NCI-H187 (cell line): ENCODE measurements at regions not wholly inside any gene's neighbourhood (a gene's known extent, or its start where the extent isn't known, plus 50 kb on each side); places are given as distances from the start of the nearest gene placed in this dataset.

ENCODE experiments used
- DNase-seq, 2 experiments: peaks; one replicate each; lab custom pipeline; 2025; lab: John Stamatoyannopoulos, UW

DNA sequence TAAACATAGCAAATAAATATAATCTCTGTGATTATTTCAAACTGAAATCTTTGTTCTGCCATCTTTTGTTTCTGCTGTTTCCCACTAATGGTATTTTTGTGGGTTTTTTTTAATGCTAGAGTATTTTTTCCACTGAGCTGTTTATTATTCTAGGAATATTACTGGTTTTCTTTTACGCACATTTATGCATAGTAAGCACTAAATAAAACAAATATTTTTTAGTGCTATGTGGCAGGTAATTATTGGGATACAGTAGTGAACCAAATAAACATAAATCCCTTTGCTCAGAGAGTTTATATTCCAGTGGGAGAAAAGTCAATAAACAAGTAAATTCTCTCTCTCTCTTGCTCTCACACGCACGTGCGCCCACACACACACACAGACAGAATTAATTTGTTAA lies 397.4 kb downstream of the PRDM5 start:
- DNase-seq = no peak

DNA sequence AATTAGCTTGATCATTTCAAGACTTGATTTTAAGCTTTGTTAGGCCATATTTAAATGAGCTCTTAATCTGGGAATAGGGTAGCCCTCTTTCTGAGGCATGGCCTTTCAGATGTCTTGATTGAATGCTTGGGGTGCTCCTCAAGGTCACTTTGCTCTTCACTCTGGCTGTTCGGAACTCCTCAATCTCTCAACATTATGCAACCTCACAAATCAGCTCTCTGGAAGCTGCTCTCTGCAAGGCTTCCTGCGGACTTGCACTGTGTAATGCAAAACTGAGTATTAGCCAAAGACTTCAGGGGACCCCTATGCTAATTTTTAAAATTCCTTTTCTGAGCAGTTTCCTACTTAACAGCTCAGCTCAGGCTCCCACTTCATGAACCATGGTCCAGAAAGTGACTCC lies 398.3 kb downstream of the PRDM5 start:
- DNase-seq = no peak

DNA sequence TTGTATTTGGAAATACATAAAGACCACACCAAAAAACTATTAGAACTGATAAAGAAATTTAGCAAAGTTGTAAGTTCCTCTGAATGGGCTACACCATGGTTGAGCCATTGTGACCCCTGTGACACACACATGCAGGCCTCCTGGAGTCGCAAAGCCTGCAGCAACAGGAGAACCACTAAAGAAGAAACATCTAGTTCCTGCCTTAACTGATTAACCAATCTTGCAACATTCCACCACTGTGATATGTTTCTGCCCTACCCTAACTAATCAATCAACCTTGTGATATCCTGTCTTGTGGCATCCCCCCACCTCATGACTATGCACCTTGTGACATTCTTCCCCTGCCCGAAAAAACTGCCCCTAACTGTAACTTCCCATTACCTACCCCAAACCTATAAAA lies 401.8 kb downstream of the PRDM5 start:
- no peak for DNase-seq

DNA sequence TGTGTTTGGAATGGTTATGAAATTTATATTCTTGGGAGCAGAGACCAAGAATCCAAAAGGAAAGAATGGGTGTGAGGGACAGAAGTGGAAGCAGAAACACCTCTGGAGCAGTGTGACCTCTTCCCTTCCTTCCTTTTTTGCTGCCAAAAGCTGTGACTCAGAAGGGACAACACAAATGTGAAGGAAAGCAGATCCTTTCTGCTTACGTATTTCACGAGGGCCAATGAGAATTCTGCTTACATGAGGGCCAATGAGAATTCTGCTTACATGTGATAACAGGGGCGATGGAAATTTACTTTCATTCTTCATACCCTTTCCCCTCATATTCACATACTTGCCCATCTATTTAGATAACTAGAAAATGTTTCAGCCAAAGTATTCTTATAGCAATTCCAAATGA lies 404.6 kb downstream of the PRDM5 start:
- no peak for DNase-seq

DNA sequence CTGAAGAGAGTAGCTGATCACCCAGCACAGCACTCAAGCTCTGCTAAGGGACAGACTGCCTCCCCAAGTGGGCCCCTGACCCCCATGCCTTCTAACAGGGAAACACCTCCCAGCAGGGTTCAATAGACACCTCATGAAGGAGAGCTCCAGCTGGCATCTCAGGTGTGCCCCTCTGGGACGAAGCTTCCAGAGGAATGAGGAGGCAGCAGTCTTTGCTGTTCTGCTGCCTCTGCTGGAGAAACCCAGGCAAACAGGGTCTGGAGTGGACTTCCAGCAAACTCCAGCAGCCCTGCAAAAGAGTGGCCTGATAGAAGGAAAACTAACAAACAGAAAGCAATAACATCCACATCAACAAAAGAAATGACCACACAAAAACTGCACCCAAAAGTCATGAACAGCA lies 412.8 kb downstream of the PRDM5 start:
- DNase-seq = no peak

DNA sequence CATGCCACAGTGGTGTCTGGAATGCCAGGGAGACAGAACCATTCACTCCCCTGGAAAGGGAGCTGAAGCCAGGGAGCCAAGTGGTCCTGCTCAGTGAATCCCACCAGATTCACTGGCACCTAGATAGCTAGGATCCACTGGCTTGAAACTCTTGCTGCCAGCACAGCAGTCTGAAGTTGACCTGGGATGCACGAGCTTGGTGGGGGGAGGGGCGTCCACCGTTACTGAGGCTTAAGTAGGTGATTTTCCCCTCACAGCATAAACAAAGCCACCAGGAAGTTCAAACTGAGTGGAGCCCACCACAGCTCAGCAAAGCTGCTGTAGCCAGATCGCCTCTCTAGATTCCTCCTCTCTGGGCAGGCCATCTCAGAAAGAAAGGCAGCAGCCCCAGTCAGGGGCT lies 413.3 kb downstream of the PRDM5 start:
- DNase-seq = no peak

DNA sequence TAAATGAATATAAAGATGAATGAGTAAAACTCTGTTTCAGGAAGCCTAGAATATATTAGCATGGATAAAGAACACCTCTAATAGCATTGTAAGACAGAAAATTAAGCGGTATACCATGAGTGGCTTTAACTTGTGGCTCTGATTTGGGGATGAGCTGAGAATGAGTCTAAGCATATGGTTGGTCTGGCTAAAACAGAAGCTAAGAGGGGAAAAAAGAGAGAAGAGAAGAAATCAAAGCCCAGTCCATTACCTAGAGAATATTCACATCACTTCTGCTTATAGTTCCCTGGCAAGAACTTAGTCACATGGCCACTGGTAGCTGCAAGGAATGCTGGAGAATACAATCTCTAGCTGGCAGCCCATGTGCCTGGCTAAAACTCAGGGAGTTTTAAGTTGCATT lies 414.5 kb downstream of the PRDM5 start:
- no peak for DNase-seq

DNA sequence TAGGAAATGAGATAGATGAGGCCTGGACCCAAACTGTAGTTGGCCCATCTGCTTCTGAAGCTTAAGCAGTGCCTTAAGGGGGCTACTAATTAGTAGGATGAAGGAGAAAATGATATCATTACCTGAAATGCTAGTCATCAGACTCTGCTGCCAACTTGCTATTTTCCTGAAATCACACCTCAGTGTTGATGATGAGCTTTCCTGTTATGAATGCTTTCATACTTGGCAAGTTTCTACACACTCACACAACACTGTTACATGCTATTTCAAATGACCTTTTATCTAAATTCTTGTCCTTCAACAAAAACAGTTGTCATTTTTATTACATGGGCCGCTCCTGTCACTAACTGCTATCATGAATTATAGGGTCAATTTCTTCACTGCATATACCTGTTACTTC lies 416.0 kb downstream of the PRDM5 start:
- DNase-seq = no peak

DNA sequence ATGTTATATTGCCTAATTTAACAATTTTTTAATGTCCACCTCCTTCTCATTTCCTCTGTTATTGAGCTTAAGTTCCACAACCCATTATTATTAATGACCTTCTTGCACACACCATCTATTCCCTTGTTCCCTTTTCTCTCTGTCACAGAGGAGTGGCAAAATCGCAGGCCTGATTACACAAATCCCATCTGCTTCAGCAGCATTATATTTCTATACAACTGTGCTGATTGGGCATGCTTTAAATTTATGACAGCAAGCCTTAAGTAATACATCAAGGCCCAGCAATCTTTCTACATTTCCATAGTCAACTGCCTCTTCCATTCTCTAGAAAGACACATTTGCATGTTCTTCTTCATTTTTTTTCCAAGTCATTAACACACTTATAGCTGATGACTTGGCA lies 423.8 kb downstream of the PRDM5 start:
- DNase-seq = no peak

DNA sequence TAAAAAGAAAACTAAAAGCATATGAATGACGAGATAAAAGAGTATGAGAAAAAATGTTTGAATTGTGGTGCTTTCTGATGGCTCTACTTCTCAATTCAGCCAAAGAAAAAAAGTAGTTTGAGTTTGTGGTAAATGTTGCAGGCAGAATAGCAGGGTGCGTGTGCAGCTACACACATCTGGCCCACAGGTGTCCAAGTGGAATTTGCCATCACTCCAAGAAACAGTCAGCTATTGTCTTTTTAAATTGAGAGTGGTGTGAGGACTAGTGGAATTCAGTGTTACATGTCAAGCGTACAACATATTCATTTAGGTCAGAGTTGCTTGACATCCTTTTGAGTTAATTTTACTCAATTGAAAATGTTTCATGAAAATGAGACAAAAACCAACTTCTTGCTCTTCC lies 424.8 kb upstream of the MAD2L1 start:
- no peak for DNase-seq

DNA sequence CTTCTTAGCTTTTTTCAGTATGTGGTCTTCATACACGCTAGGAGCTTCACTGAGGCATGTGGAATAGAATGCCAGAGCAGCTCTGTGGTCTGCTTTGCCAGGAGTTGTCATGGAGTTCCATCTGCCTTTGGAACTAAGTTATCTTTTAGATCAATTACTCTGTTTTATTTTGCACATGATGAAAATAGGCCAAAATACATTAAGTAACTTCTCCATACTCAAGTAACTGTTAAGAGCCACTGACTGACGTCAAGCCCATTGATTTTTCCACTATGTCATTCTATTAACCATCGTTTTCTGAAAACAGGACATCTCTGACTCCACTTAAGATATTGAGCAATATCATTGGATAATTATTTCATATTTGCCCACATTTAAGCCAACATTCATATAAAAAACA lies 415.1 kb upstream of the MAD2L1 start:
- no peak for DNase-seq

DNA sequence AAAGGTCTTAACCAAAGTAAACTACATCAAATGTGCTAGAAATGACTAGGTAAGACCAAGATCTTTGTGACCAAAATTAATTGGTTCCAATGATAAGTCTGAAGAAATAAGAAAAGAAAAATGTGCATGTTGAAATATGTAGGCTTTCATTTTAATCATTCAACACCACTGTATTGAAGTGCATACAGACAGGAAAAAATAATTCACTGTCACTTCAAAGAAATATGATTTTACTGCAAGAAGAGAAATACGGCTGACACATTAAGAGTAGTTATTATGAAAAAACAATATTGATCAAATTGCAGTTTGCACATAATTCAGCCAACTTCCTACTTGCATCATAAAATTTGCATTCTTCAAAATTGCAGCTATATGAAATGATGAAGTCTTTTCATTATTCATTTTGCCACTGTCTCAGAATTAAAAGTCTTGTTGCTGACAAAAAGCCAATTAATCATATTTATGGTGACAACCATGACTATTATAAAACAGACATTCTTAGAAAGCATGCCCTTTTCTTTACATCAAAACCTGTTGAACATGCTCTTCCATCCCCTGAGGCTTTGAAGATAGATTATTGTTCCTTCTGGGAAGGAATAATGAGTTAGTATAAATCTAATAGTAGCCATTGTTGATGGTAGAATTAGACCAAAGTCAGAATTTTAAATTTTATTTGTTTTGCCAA lies 405.9 kb upstream of the MAD2L1 start:
- DNase-seq = no peak

DNA sequence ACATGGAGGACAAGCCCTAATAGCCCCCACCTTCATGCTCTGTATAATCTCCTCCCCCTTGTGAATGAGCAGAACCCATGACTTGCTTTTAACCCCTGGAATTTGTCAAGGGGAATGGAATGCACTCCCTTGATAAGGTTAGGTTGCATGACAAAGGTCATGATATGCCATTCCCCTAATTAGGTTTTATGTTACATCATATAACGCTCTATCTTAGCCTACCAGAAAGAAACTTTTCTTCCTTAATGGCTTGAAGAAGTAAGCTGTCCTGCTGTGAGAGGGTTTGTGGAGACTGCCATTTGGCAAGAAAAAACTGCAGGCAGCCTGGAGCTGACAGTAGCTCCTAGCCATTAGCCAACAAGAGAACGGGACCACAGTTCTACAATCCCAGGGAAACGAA lies 399.8 kb upstream of the MAD2L1 start:
- no peak for DNase-seq

DNA sequence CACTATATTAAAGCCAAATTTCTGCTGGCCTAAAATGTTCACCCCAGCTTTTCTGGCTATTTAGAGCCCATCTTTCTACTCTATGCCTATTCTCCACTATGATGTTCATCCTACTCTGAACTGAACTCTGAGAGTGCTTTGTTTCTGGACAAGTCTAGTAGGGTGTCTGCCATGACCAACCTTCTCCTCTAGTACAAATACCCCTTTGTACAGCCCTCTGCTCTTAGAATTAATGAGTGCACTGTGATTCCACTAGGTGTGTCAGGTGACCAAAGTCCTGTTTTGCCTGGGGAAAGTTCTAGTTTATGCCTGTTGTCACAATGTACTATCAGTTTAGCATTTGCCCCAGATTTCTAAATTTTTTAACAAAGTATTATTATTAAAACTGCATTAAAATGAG lies 388.1 kb upstream of the MAD2L1 start:
- no peak for DNase-seq

DNA sequence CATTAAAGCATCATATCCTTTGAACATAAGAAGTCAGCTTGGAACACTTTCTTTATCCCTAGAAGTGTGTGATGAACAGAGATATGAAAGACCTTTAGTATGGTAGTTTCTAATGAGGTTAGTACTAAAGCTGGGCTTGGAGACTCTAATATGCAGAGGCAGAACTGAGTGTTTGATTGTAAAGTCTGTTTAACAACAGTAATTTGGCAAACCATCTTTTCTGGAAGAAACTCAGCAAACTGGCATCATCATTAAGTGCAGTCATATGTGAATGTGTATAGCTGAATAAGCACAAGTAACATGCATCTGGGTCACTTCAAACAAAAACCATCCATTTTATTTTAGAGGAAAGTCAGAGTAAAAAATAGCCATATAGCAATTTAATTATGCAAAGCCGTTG lies 385.9 kb upstream of the MAD2L1 start:
- DNase-seq = no peak

DNA sequence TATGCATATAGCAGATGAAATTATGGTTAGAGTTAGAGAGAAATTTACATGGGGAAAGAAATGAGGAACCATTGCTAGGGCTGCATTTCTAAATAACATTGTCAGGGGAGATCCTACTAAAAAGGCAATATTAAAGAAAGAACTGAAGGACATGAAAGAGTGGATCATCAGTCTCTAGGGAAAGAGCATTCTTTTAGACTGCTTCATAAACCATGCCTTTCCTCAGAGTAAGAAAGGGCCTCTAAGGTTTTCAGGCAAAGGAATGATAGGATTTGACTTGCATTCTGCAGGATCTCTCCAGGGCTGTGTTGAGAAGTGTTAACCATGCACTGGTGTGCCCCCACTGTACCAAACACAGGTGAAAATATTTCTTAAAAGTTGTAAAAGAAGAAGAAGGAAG lies 385.4 kb upstream of the MAD2L1 start:
- no peak for DNase-seq

DNA sequence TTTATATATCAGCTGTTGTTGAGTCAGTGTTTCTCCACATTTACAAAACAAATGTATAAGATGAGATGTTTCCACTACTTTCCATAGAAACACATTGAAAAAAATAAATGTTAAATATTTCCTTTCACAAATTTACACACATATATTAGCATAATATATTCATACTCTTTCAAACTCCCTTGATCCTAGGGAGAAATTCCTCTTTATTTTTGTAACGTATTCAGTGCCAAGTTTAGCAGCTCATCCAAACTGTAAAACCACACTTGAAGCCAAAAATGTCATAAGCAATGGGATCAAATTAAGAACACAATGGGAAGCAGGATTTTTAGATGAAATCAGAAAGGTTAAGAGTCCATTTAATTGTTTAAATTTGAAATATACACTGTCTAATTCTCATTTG lies 381.1 kb upstream of the MAD2L1 start:
- DNase-seq = no peak

DNA sequence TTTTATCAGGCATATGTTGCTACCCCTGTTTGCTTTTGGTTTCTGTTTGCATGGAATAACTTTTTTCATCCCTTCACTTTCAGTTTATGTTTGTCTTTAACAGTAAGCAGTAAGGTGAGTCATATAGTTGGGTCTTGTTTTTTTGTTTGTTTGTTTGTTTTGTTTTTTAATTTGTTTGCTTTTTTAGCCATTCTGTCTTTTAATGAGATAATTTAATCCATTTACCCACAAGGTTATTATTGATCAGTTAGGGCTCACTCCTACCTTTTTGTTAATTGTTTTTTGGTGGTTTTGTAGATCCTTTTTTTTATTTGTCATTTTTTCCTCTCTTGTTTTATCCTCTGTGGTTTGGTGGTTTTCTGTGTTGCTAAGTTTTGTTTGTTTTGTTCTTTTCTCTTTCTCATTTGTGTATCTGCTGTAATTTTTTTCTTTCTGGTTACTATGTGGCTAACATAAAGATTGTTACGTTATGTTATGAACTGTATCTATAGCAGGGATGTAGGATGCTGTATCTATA lies 379.5 kb upstream of the MAD2L1 start:
- no peak for DNase-seq

DNA sequence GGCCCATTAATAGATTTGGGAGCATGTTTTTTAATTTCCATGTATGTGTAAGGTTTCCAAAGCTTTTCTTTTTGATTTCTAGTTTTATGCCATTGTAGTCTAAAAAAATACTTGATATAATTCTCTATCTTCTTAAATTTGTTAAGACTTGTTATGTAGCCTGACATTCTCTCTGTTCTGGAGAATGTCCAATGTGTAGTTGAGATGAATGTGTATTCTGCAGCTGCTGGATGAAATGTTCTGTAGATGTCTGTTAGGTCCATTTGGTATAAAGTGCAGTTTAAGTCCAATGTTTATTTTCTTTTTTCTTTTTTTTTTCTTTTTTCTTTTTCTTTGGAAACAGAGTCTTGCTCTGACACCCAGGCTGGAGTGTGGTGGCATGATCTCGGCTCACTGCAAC lies 378.5 kb upstream of the MAD2L1 start:
- no peak for DNase-seq

DNA sequence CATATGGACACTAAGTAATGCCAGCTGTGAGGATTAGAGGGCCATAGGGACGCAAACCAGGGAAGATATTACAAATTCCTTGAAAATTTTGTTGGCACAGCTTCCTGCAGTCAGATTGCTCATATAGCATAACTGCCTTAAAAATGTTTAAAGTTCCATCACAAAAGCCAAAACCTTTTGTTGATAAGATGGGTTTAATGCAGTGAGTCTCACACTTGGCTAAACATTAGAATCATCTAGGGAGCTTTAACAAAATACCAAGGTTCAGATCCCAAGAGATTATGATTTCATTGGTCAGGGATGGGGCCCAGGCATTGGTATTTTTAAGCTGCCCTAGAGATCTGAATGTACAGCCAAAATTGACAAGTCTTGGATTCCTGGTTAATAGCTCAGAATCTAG lies 376.5 kb upstream of the MAD2L1 start:
- DNase-seq = no peak

DNA sequence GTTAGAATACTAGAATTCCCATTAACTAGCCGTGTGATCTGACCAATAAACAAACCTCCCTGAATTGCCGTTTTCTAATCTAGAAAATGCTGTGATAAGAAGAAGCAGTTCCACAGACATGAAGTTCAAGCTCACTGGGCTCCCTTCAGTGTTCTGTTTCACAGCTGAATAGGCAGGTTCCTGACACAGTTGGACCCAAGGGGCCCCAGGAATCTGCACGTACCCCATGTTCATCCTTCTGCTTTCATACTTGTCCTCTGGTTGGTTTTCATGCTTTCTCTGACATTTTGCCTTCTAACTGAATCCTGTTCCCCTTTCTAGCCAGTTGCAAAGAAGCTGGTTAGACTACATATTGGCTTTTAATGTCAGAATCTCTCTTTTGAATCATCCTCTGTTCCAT lies 374.1 kb upstream of the MAD2L1 start:
- no peak for DNase-seq

DNA sequence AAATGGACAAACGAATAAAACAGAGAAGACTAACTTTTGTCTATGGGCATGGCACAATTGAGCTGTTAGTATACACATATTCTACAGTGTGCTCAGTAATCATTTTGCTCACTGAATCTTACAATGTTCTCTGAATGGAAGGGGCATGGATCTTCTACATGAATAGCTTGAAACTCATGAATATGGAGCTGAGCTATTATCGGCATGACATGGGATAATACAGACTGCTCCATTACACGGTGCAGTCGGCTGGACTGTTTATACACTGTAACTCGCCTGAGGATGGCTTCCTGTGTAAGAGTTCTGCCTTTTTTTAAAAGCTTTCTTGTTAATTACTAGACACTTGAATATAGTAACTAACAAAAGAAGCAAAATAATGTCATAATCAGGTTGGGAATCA lies 368.5 kb upstream of the MAD2L1 start:
- no peak for DNase-seq

DNA sequence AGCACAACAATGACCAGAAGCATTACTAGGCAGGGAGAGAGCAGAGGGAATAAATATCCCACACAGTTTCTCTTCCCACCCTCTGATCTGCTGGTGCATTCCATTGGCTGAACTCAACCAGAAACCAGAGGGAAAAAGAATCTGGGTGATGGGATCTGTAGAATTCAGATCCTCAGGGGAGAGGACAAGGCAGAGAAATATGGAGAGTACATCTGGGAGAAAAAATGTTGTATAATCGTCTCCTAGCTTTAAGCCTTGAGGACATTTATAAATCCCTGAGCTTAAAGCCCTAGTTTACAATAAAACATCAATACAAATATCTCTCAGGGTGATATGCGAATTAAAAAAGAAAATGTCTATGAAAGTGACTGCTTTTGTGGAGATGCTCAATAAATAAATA lies 368.1 kb upstream of the MAD2L1 start:
- DNase-seq = no peak

DNA sequence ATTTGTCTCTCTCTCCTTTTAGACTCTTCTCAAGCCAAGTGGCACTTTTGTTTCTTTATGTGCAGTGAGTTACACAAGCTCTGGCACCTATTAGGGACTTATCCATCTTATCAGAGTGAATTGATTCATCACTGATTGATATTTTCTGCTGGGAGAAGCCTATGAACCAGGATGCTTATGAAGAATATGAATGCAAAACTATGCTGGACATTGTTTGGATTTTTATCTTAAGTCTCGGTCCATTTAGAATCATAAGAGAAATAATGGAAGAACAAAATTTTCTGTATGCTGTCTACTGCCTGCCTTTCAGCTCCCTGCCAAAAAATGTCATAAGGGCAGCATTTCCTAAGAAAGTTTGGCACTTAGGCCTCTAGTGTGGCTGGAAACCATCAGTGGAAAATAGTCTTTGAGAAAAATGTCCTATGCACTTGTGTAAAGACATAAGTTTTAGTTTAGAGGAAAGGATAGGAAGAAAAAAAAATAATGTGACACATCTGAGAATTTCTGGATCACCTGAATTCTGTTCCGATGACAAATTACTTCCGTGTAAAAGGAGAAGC lies 365.7 kb upstream of the MAD2L1 start:
- no peak for DNase-seq
